ENCODE measurements at regions not wholly inside any gene's neighbourhood (a gene's known extent, or its start where the extent isn't known, plus 50 kb on each side); places are given as distances from the start of the nearest gene placed in this dataset.

DNA sequence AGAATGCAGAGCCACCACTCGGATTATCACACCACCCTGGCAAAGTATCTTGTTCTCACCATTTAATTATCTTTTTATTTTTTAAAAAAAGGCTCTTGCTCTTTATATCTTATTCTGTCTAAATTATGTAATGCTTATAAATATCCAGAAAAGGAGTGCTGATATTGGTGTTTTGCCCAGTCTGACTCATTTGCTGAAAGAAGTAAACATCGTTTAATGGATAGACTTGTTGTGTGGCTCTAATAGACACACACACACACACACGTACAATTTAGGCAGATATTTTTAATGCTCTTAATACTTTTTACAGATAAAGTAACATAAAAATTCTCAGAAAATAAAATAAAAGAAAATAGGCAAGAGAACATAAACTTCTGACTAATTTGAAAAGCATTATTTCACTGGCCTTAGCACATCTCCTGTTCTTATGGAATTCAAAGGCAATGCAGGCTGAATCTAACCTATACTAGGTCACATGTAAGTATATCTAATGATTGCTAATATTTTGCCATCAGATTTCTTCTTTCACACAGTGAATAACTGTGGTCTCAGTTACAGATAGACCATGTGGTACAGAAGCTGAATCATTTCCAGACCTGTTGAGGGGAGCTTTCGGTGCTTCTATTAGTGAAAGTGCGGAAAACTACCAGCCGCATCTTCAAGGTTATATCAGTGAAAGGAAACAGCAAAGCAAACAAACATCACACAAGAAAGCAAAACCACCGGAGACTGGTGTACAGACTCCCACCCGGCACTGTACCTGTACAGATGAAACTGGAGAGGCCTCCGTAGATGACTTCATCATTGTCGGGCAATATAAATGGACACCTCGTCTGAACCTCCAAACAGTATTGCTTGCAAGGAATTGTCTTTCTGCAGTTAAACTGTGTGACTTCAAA is 642.1 kb upstream of the ARGLU1 start:
- ATAC-seq = no peak
- H3K4me1 ChIP-seq = peaks cover 0 to 38% (median 14%) of the 10 kb centered on the region in 12 donors

DNA sequence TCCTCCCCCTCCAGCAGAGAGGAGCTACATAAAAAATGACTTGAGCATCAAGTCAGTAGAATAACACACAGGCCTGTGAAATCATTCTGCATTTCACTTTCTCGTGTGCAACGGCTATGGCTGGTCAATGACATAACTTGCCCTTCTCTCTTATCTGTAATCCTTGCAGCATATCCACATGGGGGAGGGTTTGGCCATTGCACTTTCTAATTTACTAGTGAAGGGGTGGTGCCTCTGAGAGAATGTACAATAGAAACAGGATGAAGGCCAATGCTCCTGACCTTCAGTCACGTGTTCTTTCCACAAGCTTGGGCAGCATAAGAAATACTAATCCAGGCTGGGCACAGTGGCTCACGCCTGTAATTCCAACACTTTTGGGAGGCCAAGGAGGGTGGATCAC is 641.0 kb upstream of the ARGLU1 start:
- DNase-seq (no peak), ATAC-seq (peak in 2 of 4 donors; percentile 21 to 46)
- WGBS, 4 donors = 19 to 31% (median 27%) methylated on average over 4 of the region's 4 CpGs
- intact Hi-C loops (cut with DNase I) = loop anchor here in 2 of 10 donors (5.0 to 10.0 kb wide), 2 partner anchors 438 to 504 kb away; no protein-coding TSS in a partner anchor
- Histone ChIP-seq H3K9me3 (no peaks in the 10 kb centered on the region), H3K4me3 (no peak overlapping the region), H3K4me1 (peaks cover under 1 to 47% (median 14%) of the 10 kb centered on the region in 12 donors), H3K27ac (peak overlapping the region in 3 of 12 donors; percentile 8 to 45 (median 26)), H3K27me3 (no peaks in the 10 kb centered on the region), H3K36me3 (no peaks in the 10 kb centered on the region)
- TF ChIP-seq, protein P1, sequence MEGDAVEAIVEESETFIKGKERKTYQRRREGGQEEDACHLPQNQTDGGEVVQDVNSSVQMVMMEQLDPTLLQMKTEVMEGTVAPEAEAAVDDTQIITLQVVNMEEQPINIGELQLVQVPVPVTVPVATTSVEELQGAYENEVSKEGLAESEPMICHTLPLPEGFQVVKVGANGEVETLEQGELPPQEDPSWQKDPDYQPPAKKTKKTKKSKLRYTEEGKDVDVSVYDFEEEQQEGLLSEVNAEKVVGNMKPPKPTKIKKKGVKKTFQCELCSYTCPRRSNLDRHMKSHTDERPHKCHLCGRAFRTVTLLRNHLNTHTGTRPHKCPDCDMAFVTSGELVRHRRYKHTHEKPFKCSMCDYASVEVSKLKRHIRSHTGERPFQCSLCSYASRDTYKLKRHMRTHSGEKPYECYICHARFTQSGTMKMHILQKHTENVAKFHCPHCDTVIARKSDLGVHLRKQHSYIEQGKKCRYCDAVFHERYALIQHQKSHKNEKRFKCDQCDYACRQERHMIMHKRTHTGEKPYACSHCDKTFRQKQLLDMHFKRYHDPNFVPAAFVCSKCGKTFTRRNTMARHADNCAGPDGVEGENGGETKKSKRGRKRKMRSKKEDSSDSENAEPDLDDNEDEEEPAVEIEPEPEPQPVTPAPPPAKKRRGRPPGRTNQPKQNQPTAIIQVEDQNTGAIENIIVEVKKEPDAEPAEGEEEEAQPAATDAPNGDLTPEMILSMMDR (IDR thresholded peaks at IDR 0.05) = no peak
- no peak for TF ChIP-seq POLR2A (IDR thresholded peaks at IDR 0.05)

More for the DNA sequence above, 642.1 kb upstream of the ARGLU1 start:
- Histone ChIP-seq H3K27me3 (no peaks in the 10 kb centered on the region), H3K9me3 (no peaks in the 10 kb centered on the region), H3K27ac (peak overlapping the region in 2 of 12 donors; percentile 6 to 45), H3K36me3 (no peaks in the 10 kb centered on the region), H3K4me3 (peak overlapping the region in 8 of 12 donors; percentile 21 to 37 (median 30))
- no peak for DNase-seq
- intact Hi-C loops (cut with DNase I) = loop anchor here (2.0 to 10.0 kb wide), 11 partner anchors 435 to 947 kb away; a partner anchor contains a TSS
- TF ChIP-seq, protein P1 (IDR thresholded peaks at IDR 0.05) = no peak
- TF ChIP-seq POLR2A (IDR thresholded peaks at IDR 0.05) = no peak
- WGBS, 4 donors = 50 to 57% (median 56%) methylated on average over 11 of the region's 11 CpGs

DNA sequence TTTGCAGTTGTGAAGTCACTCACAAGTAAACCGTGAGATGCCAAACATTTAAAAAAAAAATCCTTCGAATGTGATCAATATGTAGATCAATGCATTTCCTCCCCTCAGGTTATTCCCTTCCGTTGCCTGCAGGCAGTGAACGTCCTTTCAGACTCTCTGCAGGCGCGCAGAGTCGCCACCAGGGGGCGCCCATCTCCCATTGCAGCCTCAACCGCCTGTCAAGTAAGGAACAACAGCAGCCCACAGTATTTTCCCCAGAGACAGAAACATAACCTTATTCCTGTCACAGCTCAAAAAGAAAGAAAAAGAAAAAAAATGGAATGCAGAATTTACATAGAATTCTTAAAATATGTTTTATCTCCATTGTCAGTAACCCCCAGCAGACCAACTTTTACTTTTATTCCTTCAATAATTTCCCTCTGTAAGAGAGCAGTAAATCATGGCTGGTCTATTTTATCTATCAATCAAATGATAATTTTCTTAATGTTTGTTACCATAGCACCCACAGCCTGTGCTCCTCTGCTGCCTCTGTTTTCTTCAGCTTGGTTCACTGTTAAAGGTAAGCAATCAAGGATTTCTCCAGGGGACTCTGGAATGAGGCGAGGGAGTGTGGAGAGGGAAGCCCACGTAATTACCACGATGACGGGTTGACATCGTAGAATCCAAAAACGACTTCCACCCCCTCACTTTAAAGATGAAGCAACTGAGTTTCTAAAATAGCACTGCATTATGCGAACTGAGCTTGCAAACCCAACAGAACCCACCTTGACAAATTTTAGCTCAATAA is 637.6 kb upstream of the ARGLU1 start:
- intact Hi-C loops (cut with DNase I) = loop anchor here in 2 of 10 donors (1.0 to 10.0 kb wide), 4 partner anchors 67 to 950 kb away; no protein-coding TSS in a partner anchor
- TF ChIP-seq POLR2A (IDR thresholded peaks at IDR 0.05) = no peak
- TF ChIP-seq, protein P1 (IDR thresholded peaks at IDR 0.05) = peak; percentile 96 to 100 (median 98)
- H3K27me3 ChIP-seq = no peaks in the 10 kb centered on the region
- no peaks in the 10 kb centered on the region for H3K9me3 ChIP-seq
- H3K4me3 ChIP-seq = peak overlapping the region in 1 of 12 donors; percentile 13
- no peaks in the 10 kb centered on the region for H3K36me3 ChIP-seq
- H3K4me1 ChIP-seq = peaks cover 8 to 52% (median 22%) of the 10 kb centered on the region in 12 donors
- peak; percentile 46 to 74 (median 66) for ATAC-seq
- H3K27ac ChIP-seq = peak overlapping the region in 6 of 12 donors; percentile 1 to 83 (median 22)
- peak; percentile 48 to 74 (median 63) for DNase-seq
- 20 to 22% (median 21%) methylated on average over 16 of the region's 16 CpGs for WGBS, 4 donors
